Fibroblast of pulmonary artery (primary cell): ENCODE measurements at regions not wholly inside any gene's neighbourhood (a gene's known extent, or its start where the extent isn't known, plus 50 kb on each side); places are given as distances from the start of the nearest gene placed in this dataset.

Source experiments
- DNase-seq: peaks from one replicate; pipeline ENCODE4 v3.0.0-alpha.2; 2010; ENCODE audit warnings: low read depth
- H3K4me3 ChIP-seq: replicated peaks from 2 replicates; pipeline ENCODE4 v1.5.1; 2011; ENCODE audit warnings: low read depth, mild to moderate bottlenecking, control low read depth, low read length, moderate library complexity
- TF ChIP-seq, protein P1 (sequence below): IDR thresholded peaks from 2 replicates; pipeline ENCODE4 v1.5.1; 2011; ENCODE audit warnings: mild to moderate bottlenecking, control low read depth, low read length, inconsistent platforms; ENCODE audit errors: missing control alignments

GRCh38 chr4:103370336-103370735 lies 172.2 kb upstream of the CENPE start:
- DNase-seq: peak; percentile 50
- H3K4me3 ChIP-seq: no peak overlapping the region
- TF ChIP-seq, protein P1, sequence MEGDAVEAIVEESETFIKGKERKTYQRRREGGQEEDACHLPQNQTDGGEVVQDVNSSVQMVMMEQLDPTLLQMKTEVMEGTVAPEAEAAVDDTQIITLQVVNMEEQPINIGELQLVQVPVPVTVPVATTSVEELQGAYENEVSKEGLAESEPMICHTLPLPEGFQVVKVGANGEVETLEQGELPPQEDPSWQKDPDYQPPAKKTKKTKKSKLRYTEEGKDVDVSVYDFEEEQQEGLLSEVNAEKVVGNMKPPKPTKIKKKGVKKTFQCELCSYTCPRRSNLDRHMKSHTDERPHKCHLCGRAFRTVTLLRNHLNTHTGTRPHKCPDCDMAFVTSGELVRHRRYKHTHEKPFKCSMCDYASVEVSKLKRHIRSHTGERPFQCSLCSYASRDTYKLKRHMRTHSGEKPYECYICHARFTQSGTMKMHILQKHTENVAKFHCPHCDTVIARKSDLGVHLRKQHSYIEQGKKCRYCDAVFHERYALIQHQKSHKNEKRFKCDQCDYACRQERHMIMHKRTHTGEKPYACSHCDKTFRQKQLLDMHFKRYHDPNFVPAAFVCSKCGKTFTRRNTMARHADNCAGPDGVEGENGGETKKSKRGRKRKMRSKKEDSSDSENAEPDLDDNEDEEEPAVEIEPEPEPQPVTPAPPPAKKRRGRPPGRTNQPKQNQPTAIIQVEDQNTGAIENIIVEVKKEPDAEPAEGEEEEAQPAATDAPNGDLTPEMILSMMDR: no peak

DNA sequence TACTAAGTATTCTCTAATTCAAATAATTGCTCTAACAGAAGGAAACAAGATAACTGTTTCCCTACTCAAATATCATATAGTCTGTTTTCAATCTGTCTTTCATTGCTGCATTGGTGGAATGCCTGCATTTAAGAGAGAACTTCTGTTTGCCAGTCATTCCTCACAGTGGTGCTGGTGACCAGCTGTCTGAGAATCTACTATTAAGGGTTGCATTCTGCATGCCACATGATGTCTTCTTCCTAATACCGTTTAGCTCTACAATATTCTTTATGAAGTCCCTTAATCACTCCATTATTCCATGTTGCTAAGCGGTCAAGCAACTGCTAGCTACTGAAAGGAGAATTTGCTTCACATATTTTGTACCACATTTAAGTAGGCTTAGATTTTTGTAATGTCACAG lies 167.1 kb upstream of the CENPE start:
- no peak overlapping the region for H3K4me3 ChIP-seq
- DNase-seq: no peak
- TF ChIP-seq, protein P1: no peak

- no peak for DNase-seq
- no peak overlapping the region for H3K4me3 ChIP-seq
- TF ChIP-seq, protein P1: no peak
These were observed 165.9 kb upstream of the CENPE start for GRCh38 chr4:103364083-103364482.

DNA sequence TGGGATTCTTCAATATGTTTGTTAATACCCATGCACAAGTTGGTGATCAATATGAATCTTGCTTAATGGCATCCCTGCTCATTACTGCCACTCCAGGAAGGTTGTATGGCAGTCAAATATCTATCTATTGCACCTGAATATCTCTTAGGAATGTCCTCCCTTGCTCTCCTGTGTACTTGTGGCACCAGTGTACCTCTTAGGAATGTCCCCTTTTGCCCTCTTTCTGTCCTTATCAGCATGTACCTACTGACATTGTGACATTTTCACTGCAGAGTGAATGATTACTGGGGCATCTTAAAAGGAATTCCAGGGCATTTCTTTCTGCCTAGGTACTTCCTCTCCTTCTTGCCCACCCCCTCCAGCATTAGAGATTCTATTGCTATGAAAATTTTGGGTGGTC lies 163.8 kb upstream of the CENPE start:
- TF ChIP-seq, protein P1: no peak
- H3K4me3 ChIP-seq: no peak overlapping the region
- DNase-seq: no peak

- no peak overlapping the region for H3K4me3 ChIP-seq
- DNase-seq: no peak
- TF ChIP-seq, protein P1: no peak
These were observed 161.8 kb upstream of the CENPE start for GRCh38 chr4:103359900-103360299.

GRCh38 chr4:103354006-103354405 lies 155.9 kb upstream of the CENPE start:
- no peak for DNase-seq
- no peak overlapping the region for H3K4me3 ChIP-seq
- TF ChIP-seq, protein P1: no peak

GRCh38 chr4:103329642-103330041 lies 131.5 kb upstream of the CENPE start:
- DNase-seq: no peak
- TF ChIP-seq, protein P1: no peak
- H3K4me3 ChIP-seq: no peak overlapping the region
